Aorta (tissue), 5 donors: ENCODE measurements at regions not wholly inside any gene's neighbourhood (a gene's known extent, or its start where the extent isn't known, plus 50 kb on each side); places are given as distances from the start of the nearest gene placed in this dataset.

ENCODE experiments used
- ATAC-seq: fragments of 200-7000 bp; cut with Tn5 transposase; one replicate; pipeline ENCODE4 v1.9.1; 2022; ENCODE audit warnings: moderate library complexity; ENCODE audit not compliant: low FRiP score
- DNase-seq, 2 donors: peaks; one replicate each; pipeline ENCODE4 v3.0.0-alpha.2; 2020
- H3K27ac ChIP-seq, 2 donors: one replicate each; pipeline ENCODE4 v1.5.1; 2013; ENCODE audit warnings: low read length in 2 of 2, mild to moderate bottlenecking in 2 of 2, moderate library complexity in 2 of 2, control low read depth in 1 of 2, inconsistent platforms in 1 of 2, low read depth in 1 of 2
- H3K27me3 ChIP-seq, 2 donors: one replicate each; pipeline ENCODE4 v1.6.1; 2013; ENCODE audit warnings: control low read depth in 1 of 2, low read length in 1 of 2, mild to moderate bottlenecking in 1 of 2, moderate library complexity in 1 of 2; ENCODE audit not compliant: insufficient read depth in 2 of 2, control insufficient read depth in 1 of 2
- H3K36me3 ChIP-seq, 2 donors: one replicate each; pipeline ENCODE4 v1.6.1; 2013; ENCODE audit warnings: control low read depth in 1 of 2, low read length in 1 of 2, mild to moderate bottlenecking in 1 of 2; ENCODE audit not compliant: insufficient read depth in 2 of 2, control insufficient read depth in 1 of 2
- H3K4me1 ChIP-seq, 2 donors: one replicate each; pipeline ENCODE4 v1.6.1; 2013; ENCODE audit warnings: low read length in 2 of 2, control low read depth in 1 of 2, mild to moderate bottlenecking in 1 of 2, moderate library complexity in 1 of 2; ENCODE audit not compliant: insufficient read depth in 2 of 2, control insufficient read depth in 1 of 2
- H3K4me3 ChIP-seq, 2 donors: one replicate each; pipeline ENCODE4 v1.5.1; 2013; ENCODE audit warnings: low read length in 2 of 2, control low read depth in 1 of 2, mild to moderate bottlenecking in 1 of 2
- H3K9me3 ChIP-seq: one replicate; pipeline ENCODE4 v1.6.1; 2013; ENCODE audit warnings: mild to moderate bottlenecking, low read length; ENCODE audit not compliant: control insufficient read depth
- WGBS, 2 donors: extraction: QIAGEN DNeasy Blood & Tissue Kit; methylation state at CpG; one replicate each; pipeline ENCODE4 v1.1.7; 2013; 5-methylcytosine and 5-hydroxymethylcytosine counted together
- intact Hi-C, 2 donors: fragments of 100-400 bp; cut with DNase I; formaldehyde crosslinking; loops; one replicate each; pipeline versions ENCODE4 v1.14.2 to v1.15.0; 2022
- donor health status: healthy with polysubstance abuse.
- donor health status: Bipolar disorder and iron deficiency.
- donor health status: DM: no; HTN: no; CAD: no.
- donor health status: DM: no; HTN: no; CAD: no.
- donor health status: DM: yes; HTN: yes; CAD: no.

GRCh38 chr19:31512181-31512970, 163.1 kb upstream of the TSHZ3 start:
- DNase-seq, result no peak
- H3K9me3 ChIP-seq, result no peaks in the 10 kb centered on the region
- intact Hi-C loops, result no loop called here
- no peaks in the 10 kb centered on the region for H3K4me1 ChIP-seq
- no peaks in the 10 kb centered on the region for H3K36me3 ChIP-seq
- no peak for ATAC-seq
- 69 to 74% methylated on average over 10 of the region's 10 CpGs for WGBS, 2 donors
- no peak overlapping the region for H3K27ac ChIP-seq
- H3K27me3 ChIP-seq, result no peaks in the 10 kb centered on the region
- H3K4me3 ChIP-seq, result no peak overlapping the region

GRCh38 chr19:31513841-31514240, 164.6 kb upstream of the TSHZ3 start:
- no peak for DNase-seq
- H3K9me3 ChIP-seq, result no peaks in the 10 kb centered on the region
- no peaks in the 10 kb centered on the region for H3K4me1 ChIP-seq
- H3K27me3 ChIP-seq, result no peaks in the 10 kb centered on the region
- no peak overlapping the region for H3K27ac ChIP-seq
- no peaks in the 10 kb centered on the region for H3K36me3 ChIP-seq
- ATAC-seq, result no peak
- intact Hi-C loops, result no loop called here
- 75 to 80% methylated on average over 13 of the region's 13 CpGs for WGBS, 2 donors
- no peak overlapping the region for H3K4me3 ChIP-seq

- intact Hi-C loops, result no loop called here
- Histone ChIP-seq H3K27me3 (no peaks in the 10 kb centered on the region), H3K27ac (no peak overlapping the region), H3K4me1 (no peaks in the 10 kb centered on the region), H3K36me3 (no peaks in the 10 kb centered on the region), H3K4me3 (no peak overlapping the region), H3K9me3 (no peaks in the 10 kb centered on the region)
- ATAC-seq (no peak), DNase-seq (no peak)
- 65 to 71% methylated on average over 18 of the region's 18 CpGs for WGBS, 2 donors
These were observed 166.7 kb upstream of the TSHZ3 start for GRCh38 chr19:31515931-31516330.

- no peaks in the 10 kb centered on the region for H3K9me3 ChIP-seq
- no peaks in the 10 kb centered on the region for H3K36me3 ChIP-seq
- no peaks in the 10 kb centered on the region for H3K27me3 ChIP-seq
- DNase-seq (no peak), ATAC-seq (no peak)
- no peaks in the 10 kb centered on the region for H3K4me1 ChIP-seq
- no peak overlapping the region for H3K27ac ChIP-seq
- no peak overlapping the region for H3K4me3 ChIP-seq
- WGBS, 2 donors, result 50 to 56% methylated on average over 9 of the region's 9 CpGs
- intact Hi-C loops, result no loop called here
These were observed 167.5 kb upstream of the TSHZ3 start for GRCh38 chr19:31516756-31517155.

- no peaks in the 10 kb centered on the region for H3K4me1 ChIP-seq
- H3K9me3 ChIP-seq, result no peaks in the 10 kb centered on the region
- no peak for ATAC-seq
- intact Hi-C loops, result no loop called here
- WGBS, 2 donors, result 71 to 78% methylated on average over 33 of the region's 33 CpGs
- H3K36me3 ChIP-seq, result no peaks in the 10 kb centered on the region
- no peak overlapping the region for H3K4me3 ChIP-seq
- no peaks in the 10 kb centered on the region for H3K27me3 ChIP-seq
- no peak for DNase-seq
- no peak overlapping the region for H3K27ac ChIP-seq
These were observed 168.3 kb upstream of the TSHZ3 start for GRCh38 chr19:31517224-31518180.

GRCh38 chr19:31518216-31519020, 169.2 kb upstream of the TSHZ3 start:
- H3K4me1 ChIP-seq, result no peaks in the 10 kb centered on the region
- DNase-seq (no peak), ATAC-seq (no peak)
- intact Hi-C loops, result no loop called here
- H3K27ac ChIP-seq, result no peak overlapping the region
- no peaks in the 10 kb centered on the region for H3K36me3 ChIP-seq
- H3K9me3 ChIP-seq, result no peaks in the 10 kb centered on the region
- no peaks in the 10 kb centered on the region for H3K27me3 ChIP-seq
- no peak overlapping the region for H3K4me3 ChIP-seq
- 59 to 60% methylated on average over 13 of the region's 13 CpGs for WGBS, 2 donors

- no peaks in the 10 kb centered on the region for H3K9me3 ChIP-seq
- DNase-seq (no peak), ATAC-seq (no peak)
- no peaks in the 10 kb centered on the region for H3K4me1 ChIP-seq
- no peak overlapping the region for H3K4me3 ChIP-seq
- WGBS, 2 donors, result 40 to 41% methylated on average over 3 of the region's 3 CpGs
- H3K27ac ChIP-seq, result no peak overlapping the region
- intact Hi-C loops, result no loop called here
- no peaks in the 10 kb centered on the region for H3K27me3 ChIP-seq
- no peaks in the 10 kb centered on the region for H3K36me3 ChIP-seq
These were observed 170.0 kb upstream of the TSHZ3 start for GRCh38 chr19:31519256-31519655.

GRCh38 chr19:31519908-31520307, 170.7 kb upstream of the TSHZ3 start:
- Histone ChIP-seq H3K27ac (no peak overlapping the region), H3K9me3 (no peaks in the 10 kb centered on the region), H3K36me3 (no peaks in the 10 kb centered on the region), H3K27me3 (no peaks in the 10 kb centered on the region), H3K4me3 (no peak overlapping the region), H3K4me1 (no peaks in the 10 kb centered on the region)
- 94 to 96% methylated on average over 1 of the region's 1 CpG for WGBS, 2 donors
- DNase-seq (no peak), ATAC-seq (peak; percentile 46)
- intact Hi-C loops, result no loop called here
